HTR-8/SVneo (cell line): ENCODE measurements at regions not wholly inside any gene's neighbourhood (a gene's known extent, or its start where the extent isn't known, plus 50 kb on each side); places are given as distances from the start of the nearest gene placed in this dataset.
"Not testable (repeated sequence)": the region's sequence is repeated elsewhere in the genome, so short reads cannot be mapped to it uniquely, and the experiment has no call there.

Experiments used
- DNase-seq: peaks from one replicate; pipeline ENCODE4 v3.0.0; 2011; ENCODE audit warnings: low spot score, mixed read lengths; ENCODE audit not compliant: insufficient read length
- FAIRE-seq: peaks from 2 replicates; lab custom pipeline; 2011; peaks lifted over from hg19 to GRCh38; lab: Jason Lieb, UNC

DNA sequence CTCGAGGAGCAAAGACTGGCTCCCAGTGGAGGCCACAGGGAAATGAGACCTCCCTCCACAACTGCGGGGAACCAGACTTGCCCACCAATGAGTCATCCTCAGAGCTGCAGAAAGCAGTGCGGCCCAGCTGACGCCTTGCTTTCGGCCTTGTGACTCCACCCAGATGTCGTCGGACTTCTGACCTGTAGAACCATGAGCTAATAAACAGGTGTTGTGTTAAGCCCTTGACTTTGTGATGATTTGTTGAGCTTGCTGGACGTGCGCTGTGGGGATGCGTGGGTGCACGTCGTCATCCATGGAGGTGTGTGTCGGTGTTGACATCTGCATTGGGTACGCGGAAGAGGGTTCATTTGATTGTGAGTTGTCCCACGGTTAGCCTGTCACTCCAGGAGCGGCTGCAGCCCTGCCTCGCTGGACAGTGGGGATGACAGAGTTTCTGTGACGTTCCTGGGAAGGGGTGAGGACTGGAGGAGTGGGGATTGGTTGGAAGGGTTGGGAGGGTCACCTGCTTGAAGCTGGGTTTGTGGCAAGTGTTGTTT, 154.1 kb downstream of the SH3BP4 start:
- FAIRE-seq: peak; percentile 69
- no peak for DNase-seq

DNA sequence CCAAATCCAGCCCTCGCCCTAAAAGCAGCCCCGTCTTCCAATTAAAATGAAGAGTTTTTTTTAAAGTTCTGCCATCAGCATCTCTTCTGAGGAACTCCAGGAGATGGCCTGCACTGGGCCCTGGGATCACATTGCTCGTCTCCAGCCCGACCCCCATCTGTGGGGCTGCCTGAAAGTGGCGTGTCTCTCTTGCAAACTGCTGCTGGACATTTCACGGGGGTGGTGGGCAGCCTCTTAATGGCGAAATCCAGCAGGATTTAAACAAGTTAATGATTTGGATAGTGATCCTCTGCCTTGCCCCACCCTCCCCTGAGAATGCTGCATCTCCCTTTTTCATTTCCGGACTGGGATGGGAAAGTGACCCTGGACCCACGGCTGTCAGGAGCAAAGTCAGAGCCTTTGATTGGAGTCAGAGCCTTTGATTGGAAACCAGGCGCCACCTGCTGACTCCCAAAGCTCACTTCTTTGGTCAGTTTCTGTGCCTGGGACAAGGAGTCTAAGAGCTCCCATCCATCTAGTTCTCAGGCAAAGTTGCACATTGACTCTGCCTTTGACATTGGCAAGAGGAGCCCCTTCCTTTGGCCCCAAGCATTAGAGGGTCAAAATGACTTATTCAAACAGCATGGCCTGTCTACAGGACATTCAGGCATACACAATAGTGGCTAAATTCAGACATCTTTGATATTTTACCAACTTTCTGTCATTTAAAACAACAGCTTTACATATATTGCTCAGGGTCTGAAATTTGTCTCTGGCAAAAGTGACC, 155.2 kb downstream of the SH3BP4 start:
- DNase-seq (peak; percentile 85), FAIRE-seq (peak; percentile 69)

DNA sequence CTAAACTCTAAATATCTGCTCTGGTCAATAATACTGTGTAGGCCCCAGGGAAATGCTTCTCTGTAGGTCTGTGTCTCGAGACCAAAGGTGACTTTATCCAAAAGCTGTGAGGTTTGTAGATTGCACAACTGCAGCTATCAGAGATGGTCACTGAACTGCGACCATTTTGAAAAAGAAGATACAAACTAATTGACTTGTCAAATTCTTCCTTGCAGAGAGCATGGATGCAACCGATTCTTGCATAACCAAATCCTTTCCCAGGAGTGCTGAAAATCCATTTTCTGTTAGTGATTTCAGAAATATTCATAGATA, 155.8 kb downstream of the SH3BP4 start:
- FAIRE-seq (no peak), DNase-seq (no peak)

DNA sequence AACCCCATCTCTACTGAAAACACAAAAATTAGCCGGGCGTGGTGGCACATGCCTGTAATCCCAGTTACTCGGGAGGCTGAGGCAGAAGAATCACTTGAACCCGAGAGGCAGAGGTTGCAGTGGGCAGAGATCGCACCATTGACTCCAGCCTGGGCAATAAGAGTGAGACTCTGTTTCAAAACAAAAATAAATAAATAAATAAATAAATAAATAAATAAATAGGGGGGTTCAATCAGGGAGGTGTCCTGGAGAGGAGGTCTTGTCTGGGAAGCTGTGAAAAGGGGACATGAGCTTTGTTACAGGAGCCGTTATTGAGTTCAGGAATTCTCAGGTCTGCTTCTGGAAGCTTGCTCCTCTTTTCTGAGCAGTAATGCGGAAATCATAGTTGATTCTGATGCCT, 157.7 kb downstream of the SH3BP4 start:
- not testable (repeated sequence) for DNase-seq

DNA sequence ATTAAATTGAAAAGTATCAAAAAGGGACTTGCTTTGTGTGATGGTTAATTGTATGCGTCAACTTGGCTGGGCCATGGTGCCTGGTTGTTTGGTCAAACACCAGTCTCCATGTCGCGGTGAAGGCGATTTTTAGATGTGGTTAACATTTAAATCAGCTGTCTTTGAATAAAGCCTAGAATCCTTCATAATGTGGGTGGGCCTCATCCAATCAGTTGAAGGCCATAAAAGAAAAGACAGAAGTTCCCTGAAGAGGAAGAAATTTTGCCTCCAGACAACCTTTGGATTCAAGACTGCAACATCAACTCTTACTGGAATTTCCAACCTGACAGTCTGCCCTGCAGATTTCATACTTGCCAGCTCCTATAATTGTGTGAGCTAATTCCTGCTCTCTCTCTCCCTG, 160.5 kb downstream of the SH3BP4 start:
- DNase-seq: no peak
- FAIRE-seq: no peak

More for the DNA sequence above, 157.7 kb downstream of the SH3BP4 start:
- FAIRE-seq: not testable (repeated sequence)

DNA sequence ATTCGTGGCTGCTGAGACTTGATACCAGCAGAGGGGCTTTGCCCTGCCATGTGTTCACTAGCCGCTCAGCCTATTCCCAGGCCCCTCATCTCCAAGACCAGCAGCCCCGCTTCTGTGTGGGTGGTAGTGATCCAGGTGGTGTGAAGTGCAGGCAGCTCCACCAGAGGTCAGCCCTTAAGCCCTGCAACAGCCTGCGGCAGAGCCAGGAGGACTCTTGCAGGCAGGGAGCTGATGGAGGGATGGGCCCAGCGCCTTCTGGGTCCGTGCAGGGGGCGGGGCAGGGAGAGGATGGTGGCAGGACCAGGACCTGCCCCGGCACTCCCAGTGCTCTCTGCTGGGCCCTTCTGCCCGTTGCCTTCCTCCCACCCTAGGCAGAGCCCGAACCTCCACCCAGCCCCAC, 162.0 kb downstream of the SH3BP4 start:
- DNase-seq (no peak), FAIRE-seq (no peak)

DNA sequence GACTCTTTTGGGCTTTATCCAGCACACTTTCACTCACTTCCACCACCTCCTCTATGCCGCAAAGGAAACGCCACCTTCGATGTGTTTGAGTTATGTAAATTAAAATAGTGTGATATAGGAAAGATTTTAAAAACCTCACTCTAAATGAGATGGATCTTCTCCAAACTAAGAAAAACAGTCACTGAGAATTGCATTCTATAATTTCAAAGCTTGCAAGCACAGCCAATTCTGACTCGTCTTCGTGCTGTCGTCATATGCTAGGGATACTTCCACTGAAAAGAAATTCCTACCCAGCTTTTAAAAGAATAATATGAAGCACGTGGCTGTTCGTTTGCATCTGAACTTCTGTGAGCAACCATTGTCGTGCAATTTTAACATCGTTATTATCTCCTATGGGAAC, 162.5 kb downstream of the SH3BP4 start:
- no peak for DNase-seq

DNA sequence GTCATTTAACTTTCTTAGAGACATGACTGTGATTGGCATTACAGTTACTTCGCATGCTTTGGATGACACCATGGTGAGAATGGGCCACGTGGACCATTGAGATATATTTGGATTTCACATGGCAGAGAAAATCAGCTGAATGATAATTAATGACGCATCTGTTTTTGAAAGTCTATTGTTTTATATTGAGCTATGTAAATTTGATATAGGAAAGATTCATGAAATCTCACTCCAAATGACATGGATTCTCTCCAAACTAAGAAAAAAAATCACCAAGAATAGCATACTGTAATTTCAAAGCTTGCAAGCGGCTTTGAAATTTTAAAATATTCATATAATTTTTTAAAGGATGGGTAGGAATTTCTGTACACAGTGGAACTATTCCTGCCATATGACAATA, 163.7 kb downstream of the SH3BP4 start:
- no peak for DNase-seq
- no peak for FAIRE-seq

More for the DNA sequence above, 162.5 kb downstream of the SH3BP4 start:
- no peak for FAIRE-seq

DNA sequence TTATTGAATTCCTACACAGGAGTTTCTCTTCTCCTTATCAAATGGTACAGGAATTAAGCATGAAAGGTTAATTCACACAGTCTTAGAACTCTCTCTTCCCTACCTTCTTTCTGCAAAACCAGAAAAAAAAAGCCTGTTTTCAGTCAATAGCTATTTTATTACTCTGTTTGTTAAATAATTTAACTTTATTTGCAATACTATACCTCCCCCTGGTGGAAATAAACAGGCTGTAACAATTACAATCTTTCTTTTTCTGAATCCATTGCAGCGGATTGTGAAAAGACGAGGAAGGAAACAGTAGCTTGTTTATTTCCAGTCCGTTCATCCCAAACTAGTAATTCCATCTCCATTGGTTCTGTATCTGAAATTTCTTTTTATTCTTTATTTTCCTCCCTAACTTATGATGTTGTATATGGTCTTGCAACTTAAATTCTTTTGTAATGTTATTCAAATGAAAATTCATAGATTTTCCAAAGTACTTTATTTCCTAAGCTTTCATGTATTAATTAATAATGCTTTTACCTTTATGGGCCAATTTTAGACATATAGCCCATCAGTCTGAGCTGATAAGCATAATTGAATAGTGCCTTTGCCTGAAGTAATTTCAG, 165.2 kb downstream of the SH3BP4 start:
- no peak for FAIRE-seq
- peak; percentile 33 for DNase-seq

DNA sequence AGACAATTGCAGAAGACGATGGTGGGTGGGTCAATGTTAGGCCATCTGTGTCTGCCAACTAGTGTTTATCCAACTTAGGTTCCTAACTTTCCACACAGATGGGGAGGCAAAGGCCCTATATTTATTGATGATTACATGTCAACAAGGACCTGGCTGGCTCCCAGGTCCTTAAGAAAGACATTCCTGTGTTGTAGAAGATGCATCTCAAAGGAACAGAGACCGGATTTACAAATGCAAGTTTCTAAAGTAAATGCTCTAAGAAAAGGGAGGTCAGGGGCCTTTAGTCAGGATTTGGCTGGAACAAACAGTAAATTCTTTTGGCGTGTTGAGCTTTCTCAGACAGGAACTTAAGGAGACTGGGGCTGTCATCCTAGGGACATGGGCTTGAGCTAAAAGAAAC, 175.0 kb downstream of the SH3BP4 start:
- no peak for FAIRE-seq

DNA sequence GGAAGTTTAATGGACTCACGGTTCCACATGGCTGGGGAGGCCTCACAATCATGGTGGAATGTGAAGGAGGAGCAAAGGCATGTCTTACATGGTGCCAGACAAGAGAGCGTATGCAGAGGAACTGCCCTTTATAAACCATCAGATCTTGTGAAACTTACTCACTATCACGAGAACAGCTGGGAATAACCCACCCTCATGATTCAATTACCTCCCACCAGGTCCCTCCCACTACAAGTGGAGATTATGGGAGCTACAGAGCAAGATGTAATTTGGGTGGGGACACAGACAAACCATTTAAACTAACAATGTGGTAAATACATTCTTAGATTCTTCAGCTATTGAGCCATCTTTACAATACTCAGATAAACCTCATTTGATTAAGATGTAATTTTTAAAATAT, 176.1 kb downstream of the SH3BP4 start:
- DNase-seq (no peak), FAIRE-seq (no peak)

More for the DNA sequence above, 175.0 kb downstream of the SH3BP4 start:
- DNase-seq: no peak

DNA sequence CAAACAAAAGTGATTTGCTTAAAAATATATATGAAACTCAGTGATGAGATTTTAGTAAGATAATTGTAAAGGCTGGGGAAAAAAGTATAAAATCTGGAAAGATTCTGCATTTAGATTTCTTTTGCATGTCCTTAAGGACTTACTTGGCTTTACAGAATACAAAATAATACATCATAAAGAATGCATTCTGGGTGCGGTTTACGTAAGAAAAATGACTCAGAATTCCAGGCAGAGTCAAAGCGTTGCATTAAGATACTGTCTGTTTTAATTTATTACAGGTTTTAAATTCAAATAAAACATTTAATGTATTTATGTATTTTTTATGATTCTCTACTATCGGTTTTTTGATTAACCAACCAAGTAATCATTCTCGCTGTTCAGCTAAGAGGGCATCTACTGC, 178.0 kb downstream of the SH3BP4 start:
- FAIRE-seq (no peak), DNase-seq (no peak)

DNA sequence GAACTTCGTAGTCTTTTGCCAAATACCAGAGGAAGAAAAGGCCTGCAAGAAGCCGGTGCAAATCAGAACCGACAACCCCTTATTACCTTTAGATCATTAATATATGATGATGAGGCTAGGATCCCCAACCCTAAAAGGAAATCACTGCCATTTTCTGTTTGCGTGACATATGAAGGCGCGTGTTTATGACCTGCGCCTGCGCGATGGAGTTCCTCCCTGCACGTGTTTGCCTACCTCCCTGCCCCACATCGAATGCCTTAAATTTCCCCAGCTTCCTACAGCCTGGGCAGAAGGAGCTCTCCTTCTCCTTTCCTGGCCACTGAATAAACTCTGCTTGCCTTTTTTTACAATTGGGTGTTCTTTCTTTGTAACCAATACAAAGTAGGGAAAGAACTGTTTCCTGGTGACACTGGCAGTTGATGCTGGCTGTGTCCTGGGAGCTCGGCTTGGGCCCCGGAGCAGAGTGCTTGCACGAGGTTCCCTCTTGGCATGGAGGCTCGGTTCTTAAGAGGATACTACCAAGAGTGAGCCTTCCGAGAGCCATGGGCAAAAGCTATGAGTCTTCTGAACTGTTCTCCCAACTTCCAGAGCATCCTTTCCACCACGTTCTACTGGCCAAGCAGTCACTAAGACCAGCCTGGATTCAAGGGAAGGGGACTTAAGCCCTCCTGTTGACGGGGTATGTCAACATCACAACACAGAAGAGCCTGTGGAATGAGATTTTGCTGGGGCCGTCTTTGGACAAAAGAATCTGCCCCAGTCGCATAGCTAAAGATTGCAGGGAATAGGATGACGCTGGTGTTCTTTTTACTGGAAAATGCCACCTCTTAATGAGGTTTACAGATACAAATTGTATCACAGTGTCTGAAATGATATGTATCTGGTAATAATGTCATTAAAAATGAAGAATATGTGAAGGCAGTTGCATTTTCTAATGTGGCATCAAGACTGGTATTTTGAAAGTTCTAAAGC, 179.8 kb downstream of the SH3BP4 start:
- DNase-seq (no peak), FAIRE-seq (no peak)

DNA sequence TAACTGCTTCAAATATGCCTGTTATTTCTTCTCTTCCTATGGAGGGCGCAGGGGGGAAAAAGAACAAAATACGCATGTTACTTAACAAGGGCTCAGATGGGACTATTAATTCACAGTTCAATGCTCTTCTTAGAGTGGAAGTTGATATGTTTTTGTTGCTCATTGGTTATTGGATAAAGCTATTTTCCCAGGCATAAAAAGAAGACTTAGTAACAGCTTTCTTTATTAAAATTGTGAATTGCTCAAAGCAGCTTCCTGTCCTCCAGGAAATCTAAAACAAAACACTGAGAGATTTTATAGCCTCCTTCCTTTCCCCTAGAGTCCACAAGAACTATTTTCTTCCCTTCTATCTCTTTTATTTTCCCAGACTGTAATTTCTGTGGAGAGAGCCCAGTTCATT, 180.8 kb downstream of the SH3BP4 start:
- DNase-seq: no peak
- FAIRE-seq: no peak

DNA sequence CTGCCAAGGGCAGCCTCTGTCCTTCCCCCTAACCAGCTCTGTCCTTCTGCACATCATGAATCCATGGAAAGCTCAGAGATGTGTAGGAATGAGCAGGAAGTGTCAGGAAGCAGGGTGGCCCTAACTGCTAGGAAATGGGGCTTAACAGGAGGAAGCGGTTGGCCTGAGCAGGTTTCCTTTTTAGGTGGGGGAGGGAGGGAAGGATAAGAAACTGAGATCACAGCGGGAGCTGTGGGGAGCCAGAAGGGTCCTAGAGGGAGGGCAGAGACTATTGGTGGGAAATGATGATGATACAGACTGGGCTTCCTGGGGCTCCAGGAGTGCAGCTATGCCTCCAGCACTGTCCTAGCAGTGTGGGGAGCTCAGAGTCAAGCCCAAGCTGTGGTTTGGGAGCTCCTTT, 182.0 kb downstream of the SH3BP4 start:
- FAIRE-seq (no peak), DNase-seq (no peak)

DNA sequence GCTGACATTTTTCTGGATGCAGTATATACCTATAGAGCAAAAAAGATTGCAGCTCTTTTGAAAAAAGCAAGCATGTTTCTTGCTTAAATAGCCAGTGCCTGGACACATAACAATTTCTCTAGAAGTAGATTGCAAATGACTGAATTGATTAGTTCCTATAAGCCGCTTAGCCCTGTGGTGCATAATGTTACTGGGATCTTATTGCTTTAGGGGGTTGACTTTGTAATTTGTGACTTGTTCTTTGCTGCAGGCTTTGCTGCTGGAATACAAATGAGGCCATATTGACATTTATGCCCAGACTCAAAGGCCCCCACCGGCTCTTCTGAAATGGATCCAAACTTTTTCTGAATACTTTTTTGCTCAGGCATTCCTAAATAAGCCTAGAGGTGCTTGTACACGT, 182.6 kb downstream of the SH3BP4 start:
- FAIRE-seq (no peak), DNase-seq (no peak)

DNA sequence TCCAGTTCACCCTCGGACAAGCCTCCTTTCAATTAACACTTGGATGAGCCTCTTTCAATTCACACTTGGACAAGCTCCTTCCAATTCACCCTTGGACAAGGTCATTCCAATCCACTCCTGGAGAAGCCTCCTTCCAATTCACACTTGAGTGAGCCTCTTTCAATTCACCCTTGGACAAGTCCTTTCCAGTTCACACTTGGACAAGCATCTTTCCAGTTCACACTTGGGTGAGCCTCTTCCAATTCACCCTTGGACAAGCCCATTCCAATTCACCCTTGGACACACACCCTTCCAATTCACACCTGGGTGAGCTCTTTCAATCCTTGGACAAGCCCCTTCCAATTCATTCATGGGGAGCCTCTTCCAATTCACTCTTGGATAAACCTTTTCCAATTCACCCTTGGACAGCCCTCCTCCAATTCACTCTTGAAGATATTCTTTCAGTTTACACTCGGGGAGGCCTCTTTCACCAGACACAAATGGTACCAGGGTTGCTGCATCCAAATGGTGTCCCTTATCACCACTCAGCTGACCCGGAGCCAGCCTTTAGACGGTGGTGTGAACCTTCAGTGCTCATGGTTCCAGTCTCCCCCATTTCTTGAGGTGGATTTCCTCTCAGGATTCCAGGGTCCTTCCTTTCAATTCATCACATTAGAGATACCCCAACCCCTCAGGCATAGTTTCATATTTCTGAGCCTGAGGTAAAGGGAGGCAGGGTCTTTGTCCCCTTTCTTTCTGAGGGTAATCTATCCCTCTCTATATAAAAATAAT, 183.6 kb downstream of the SH3BP4 start:
- FAIRE-seq (no peak), DNase-seq (no peak)

DNA sequence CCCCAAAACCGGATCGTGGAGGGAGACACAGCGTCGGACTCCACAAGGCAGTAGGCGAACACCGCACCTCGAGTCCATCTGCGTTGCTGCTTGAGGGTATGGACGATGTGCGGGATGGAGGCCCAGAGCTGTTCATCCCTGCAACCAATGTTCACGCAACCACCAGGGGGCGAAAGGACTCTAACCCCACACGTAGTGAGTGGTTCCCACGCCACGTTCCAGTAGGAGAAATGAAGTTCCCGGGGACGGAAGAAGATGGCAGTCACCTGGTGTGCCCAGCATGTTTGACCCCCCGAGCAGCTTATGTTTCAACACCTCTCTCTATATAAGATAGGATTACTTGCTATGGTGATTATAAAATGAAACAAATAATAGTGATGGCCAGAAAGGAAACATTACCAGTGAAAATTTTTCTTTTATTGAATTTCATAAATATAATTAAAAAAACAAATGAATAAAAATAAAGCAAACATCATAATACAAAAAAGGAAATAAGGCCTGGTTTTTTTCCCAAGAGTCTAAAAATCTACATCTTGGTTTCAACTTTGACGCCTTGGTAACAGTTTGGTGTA, 184.3 kb downstream of the SH3BP4 start:
- FAIRE-seq (peak; percentile 98), DNase-seq (peak; percentile 83)

DNA sequence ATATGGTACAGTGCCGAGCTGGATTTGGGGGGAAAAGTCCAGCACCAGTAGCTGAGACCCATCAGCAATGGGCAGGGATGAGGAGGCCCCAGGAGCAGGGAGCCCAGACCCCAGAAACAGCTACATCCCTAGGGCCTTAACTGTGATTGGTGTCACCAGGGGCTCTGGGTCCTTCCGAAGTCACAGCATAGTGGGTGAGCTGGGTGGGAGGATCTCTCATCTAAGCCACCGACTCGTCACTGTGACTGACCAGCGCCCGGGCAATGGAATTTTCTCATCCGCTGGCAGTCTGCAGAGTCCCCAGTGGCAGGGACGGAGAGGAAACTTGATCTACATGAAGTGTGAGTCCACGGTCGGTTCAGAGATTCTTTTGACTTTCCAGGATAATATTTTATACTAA, 186.5 kb downstream of the SH3BP4 start:
- FAIRE-seq (no peak), DNase-seq (no peak)
